HG02642 (cell line): ENCODE measurements at regions not wholly inside any gene's neighbourhood (a gene's known extent, or its start where the extent isn't known, plus 50 kb on each side); places are given as distances from the start of the nearest gene placed in this dataset.

Source experiments
- ATAC-seq: cut with Tn5 transposase; IDR thresholded peaks from one replicate; pipeline ENCODE4 v1.9.1; 2021; ENCODE audit warnings: mild to moderate bottlenecking; ENCODE audit not compliant: unreplicated experiment, poor library complexity

DNA sequence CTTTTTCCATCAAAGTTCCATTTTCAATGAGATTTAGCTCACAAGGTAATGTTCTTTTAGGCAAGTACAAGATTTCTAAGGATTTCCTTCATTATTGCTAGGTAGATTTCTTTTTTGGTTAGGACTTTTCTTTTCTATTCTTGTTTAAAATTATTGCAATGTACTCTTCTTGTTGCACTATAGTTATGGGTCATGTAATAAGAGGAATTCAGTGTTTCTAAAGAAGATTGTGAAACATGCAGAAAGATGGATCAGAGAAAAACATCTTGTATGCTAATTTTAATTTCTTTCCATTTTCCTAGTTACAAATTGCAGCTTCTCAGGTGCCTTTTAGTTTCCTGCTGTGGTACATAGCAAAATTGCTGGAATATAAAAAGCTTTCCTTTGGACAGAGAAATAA, 56.1 kb downstream of the BTG1 start:
- ATAC-seq: no peak

DNA sequence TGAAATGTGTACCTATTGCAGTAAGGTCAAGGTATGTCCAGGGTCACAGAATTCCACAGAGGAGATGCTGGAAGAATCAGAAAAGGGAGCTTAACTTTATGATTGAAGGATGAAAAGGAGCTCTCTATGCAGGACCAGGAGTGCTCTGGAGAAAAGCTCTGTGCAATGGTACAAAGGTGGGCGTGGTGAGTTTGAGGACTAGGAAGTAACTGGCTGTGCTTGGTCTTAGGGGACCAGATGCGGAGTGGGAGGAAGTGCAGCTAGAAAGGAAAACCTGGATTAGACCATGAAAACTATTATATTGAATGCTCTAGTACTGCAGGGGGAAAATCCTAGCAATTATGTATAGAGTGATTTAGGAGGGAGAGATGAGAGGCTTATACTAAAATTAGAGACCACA, 56.8 kb downstream of the BTG1 start:
- no peak for ATAC-seq

DNA sequence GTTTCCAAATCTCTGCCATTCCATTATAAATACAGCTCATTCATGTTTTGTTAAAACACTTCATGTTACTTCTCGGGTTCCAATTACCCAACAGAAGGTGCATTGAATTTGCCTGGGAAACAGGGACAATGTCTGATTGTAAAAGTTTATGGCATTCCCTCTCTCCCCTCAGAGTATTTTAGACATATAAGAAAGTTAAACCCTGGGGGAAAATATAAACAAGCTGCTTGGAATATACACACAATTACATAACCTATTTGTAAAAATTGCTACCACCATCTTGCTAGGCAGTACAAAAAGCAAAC, 60.0 kb downstream of the BTG1 start:
- no peak for ATAC-seq

DNA sequence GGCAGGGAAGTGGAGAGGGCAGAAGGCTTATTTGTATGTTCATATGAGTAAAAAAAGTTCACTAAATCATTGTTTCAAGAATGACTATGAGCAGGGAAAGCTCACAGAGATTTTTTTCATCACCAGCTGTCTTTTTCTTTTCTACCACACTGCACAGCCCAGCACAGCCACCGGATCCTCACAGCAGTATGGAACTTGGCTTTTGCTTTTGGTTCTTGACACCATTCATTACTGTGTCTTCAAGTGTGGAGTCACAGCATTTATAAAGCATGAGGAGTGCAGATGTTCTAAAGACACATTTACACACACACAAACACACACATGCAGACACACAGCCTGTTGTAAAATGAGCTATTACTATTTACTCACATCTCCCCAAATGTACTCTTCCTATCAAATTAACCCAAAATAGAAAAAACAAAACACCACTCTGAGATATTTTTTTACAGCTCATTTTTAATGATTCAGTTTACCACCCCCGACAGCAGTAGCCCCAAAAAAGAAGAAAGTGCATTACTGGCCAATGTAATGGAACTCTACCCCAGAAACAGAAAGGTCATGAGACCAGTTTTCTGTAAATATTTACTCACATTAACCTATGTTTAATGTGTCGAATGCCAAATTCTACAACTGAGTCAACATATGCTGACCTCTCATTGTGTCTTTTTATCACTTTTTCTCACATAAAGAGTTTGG, 60.5 kb downstream of the BTG1 start:
- ATAC-seq: peak; percentile 53

DNA sequence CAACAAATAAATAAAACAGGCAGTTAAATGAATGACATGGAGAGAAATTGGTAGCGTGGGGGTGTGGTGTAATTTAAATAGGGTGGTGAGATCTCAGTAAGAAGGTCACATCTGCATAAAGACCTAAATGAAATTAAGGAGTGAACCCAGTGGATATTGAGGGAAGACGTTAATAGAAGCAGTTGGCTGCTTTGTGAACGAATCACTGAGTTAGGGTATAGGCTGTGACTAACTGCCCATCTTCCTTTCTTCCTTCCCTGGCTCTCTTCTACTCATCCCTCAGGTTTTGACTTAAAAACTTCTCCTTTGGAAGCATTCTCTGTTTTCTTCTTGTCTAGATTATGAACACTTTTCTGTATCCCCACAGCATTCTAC, 64.7 kb downstream of the BTG1 start:
- no peak for ATAC-seq

DNA sequence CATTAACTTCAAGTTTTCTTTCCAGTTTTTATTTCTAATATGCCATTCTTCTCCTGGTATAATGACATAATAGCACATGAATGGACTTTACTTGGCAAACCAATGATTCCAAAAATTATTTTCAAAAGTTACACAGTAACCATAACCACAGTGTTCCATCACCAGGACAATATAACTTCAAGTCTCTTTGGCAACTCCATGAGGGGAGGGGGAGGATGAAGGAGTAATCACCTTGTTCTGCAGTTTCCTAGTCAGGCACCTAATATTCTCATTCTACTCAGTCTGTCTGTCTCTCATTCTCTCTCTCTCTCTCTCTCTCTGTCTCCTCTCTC, 66.6 kb downstream of the BTG1 start:
- no peak for ATAC-seq

DNA sequence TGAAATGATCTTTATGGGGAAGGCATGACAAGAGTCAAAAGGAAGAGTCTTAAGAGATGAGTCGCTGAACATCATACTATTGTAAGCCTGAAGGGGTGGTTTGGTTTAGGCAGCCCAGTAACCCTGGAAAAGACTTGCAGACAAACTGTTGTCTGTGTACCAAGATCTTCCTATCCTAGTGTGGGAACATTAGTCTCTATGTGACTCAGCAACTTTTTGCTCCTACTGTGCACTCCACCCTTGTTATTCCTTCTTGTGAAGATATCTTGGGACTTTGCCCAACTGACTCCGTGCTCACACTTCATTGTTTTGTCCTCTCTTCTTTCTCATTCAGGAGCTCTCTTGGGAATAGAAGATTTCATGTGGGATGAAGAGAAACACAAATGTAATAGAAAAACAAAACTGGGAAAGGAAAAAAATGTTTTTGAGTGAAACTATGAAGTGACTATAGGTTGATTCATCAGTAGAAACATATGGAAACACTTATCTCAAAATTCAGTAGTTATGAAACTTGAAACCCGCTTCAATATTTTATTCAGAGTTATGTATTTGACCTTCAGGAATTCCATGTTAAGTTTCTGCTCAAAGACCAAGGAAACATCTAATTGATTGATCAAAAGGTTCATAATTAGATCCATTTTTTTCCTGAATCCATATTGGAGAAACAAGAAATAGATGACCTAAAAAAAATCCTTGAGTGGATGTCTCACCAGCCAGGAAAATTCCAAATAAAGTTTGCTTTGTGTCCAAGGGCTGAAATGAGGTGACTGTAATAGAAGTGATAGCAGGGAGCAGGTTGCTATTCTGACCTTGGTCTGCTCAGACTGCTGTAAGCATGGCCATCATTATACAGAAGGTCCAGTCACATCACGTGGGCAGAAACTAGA, 67.2 kb downstream of the BTG1 start:
- no peak for ATAC-seq

DNA sequence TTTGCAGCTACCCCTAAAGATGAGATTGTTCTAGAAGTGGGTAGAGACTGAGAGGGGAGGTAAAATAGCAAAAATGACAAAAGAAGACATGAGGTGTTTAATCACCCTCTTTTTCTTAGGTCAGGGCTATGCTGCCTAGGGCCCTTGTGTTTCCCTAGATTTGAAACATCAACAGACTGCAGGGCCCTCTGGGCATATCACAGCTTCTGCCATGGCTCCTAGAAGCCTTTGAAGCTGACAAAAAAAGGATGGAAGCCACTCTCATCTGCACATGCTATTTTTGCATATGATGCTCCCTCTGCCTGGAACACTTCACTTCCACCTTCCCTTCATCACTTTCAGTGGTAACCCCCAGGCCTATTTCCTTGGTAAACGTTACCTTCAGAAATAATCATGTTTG, 68.1 kb downstream of the BTG1 start:
- no peak for ATAC-seq

DNA sequence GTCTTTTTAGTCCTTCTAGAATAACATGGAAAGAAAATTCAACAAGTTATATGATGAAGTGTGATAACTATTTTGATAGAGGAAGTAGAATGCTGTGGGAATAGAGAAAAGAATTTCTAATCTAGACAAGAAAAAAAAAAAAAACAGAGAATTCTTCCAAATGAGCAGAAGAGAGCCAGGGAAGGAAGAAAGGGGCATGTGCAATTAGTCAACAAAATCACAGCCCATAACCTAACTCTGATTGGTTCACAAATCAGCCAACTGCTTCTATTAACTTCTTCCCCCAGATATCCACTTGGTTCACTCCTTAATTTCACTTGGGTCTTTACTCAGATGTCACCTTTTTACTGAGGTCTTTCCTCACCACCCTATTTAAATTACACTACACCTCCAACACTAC, 69.5 kb downstream of the BTG1 start:
- no peak for ATAC-seq

DNA sequence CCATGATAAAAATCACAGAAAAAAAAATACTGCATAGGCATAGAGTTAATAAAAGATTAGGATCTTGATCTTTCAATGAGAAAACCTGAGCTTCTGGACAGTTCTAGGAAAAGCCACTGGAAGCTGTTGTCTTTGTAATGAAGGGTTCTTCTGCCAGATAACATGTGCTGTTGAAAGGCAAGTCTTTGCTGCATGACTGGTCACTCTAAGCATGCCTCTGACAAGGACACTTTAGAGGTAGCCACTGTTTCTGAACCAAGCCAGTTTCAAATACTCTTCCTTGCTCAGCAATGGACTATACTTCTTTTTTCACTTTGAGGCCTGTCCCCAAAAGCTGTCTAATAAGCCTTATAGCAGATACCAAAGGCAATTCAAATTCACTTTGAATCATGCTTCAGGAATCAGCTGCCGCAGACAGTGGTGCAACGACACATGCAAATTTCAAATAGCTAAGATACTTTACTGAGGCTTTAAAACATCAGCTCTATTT, 70.2 kb downstream of the BTG1 start:
- no peak for ATAC-seq

DNA sequence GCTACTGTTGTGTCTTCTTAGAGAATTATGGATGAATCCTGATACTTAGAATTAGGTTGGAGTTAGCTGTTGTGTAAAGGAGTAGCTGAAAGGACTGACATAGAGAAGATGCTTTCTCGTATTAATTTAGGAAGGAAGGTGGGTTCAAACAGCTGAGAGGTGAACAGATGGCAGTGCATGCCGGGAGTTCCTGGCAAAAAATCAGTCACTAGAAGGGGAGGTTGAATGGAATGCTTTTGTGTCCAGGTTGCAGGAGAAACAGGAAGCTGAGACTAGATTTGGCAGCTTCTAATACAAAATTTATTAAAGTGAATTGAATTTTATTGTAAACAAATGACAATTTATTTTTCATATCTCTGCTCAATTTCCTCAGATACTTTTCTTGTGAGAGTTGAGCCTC, 70.8 kb downstream of the BTG1 start:
- no peak for ATAC-seq

DNA sequence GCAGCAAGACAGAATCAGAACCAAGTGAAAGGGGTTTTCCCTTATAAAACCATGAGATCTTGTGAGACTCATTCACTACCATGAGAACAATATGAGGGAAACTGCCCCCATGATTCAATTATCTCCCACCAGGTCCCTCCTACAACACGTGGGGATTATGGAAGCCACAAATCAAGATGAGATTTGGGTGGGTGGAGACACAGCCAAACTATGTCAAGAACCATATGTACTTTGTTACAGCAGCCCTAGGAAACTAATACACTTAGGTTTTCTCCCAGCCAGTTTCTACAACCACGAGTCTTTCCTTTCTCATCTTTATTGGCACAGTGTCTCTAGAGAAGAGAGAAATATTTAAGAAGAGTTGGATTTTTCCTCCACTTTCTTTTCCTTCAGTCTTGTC, 72.6 kb downstream of the BTG1 start:
- no peak for ATAC-seq

DNA sequence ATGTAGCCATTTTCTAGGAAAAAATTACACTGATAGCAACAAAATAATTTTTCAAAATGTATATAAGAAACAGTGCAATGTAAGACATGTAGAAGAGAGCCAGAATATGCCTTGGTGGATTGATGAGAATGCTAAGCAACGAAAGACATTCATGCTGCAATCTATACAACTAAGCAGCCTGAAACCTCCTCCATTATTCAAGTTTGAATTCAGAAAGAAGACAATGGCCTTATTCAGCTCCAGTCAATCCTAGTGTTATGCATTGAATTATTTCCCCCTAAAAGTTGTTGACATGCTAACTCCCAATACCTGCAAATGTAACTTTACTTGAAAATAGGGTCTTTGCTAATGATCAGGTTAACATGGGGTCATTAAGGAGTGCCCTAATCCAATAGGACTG, 73.5 kb downstream of the BTG1 start:
- no peak for ATAC-seq

DNA sequence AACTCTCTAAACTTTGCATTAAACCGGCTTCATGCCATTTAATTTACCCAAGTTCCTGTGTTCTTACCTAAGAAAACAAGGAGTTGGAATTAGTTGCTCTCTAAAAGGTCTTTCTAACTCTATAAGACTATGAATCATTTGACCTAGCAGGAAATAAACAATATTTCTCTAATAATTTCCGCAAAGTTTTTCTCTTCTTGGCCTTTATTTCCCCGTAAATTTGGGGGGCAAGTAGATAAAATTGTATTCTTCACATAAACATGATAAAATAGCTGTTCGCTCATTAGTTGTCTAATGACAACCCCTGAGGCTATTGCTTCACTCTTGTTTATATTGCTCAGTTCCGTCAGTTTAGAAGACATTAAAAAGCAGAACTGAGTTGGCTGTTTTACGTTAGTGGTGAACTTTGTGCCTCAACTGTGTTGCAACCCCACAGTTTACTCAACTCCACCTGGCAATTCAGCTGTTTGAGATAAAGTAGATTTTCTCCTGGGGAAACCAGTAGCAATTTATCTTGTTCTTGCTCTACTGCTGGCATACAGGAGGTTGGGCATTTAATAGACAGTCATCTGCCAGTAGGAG, 74.7 kb downstream of the BTG1 start:
- ATAC-seq: no peak

DNA sequence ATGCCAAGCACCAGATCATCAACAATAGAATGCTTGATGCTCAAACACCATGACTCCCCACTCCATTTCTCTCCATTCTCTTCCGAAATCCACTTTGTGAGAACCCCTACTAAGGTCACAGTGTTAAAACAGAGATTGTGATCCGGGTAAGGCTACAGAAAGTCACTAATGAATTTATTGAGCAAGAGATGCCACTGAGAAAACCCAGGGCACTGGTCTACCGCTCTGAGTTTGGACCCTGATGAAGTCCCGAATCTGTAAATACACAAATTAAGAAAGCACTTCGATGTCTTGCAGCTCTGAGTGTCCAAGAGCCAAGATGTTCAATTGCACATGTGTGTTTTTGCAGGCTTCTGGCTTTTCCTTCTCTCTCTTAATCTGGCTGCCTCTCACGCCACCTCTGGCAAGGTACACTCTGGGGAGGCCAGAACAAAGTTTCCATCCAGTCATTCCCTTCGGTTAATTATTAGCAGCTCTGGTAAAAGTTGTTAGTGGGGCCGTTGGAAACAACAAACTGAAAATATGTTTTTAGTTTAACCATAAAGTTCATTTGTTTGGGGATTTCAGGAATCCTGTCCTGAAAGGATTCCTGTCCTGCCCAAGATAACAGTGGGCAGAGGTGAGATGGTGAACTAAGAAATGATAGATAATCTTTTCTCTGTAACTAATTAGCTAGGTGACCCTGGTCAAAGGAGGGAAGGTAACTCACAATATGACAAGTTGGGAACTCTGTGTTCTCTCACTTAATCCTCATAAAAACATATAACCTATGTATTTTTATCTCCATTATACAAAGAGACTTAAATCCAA, 75.4 kb downstream of the BTG1 start:
- peak; percentile 68 for ATAC-seq

DNA sequence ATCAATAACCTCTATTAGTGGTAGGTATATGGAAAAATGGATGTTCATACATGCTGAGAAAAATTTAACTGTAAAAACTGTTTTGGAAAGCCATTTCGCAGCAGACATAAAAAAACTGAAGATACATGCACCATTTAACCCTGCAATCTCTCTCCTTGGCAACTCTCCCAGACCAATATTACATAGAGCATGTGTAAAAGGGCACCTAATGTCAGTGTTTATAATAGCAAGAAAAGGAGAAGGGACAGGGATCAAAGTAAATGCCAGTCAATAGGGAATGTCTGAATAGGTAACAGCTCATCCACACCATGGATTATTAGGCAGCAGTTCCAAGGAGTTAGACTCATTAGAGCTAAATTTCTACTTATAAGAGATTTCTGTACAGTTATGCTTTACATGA, 77.2 kb downstream of the BTG1 start:
- no peak for ATAC-seq

DNA sequence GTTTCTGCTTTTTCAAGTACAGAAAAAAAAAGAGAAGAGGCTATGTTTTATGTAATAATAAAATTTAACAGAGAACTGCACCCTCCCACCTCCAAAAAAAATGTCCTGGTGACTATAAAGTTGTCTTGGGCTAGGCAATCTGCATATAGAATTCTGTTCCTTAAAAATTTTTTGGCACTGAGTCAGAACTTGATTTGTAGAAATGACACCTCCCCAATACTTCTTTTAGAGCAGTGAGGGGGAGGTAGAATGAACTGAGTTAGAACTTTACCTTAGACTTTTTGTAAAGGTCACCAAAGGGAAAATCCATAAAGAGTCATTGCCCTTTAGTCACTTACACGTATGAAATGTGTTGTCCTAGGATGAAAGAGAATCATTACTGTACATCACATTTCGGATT, 80.0 kb downstream of the BTG1 start:
- peak; percentile 40 for ATAC-seq

DNA sequence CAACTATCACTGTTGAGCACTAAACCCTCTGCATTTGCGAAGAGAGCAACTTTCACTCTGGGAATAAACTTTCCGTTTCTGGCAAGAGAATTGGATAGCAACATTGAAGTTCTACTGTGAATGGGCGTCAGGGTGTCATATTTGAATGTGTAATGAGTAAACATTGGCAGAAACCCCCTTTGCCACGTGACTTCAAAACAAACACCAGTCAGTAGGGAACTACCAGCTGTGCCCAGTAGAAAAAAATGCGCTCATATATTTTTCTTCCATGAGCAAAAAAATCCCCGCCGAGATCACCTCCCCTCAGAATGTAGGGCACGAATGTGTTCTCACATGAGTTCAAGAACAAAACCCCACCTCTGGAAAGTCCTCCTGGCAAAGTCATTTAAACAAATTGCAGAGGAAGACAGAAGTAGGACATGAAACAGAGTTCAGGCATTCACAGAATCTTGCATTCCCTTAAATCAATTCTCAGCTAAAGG, 80.6 kb downstream of the BTG1 start:
- peak; percentile 72 for ATAC-seq

DNA sequence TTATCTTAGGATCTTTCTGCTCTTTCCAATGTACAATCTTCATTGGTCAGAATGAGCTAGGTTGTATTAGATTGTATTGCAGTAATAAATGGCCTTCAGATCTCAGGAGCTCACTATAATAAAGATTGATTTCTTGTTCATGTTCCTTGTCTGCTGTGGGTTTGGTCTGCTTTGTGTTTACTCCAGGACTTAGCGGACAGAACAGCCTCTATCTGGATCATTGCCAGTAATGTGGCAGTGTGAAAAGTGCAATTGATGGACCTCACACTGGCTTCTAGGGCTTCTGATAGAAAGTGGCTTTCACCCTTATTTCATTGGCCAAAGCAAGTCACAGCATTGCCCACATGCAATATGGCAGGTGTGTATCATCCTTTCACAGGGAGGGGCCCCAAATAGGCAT, 81.2 kb downstream of the BTG1 start:
- ATAC-seq: no peak

DNA sequence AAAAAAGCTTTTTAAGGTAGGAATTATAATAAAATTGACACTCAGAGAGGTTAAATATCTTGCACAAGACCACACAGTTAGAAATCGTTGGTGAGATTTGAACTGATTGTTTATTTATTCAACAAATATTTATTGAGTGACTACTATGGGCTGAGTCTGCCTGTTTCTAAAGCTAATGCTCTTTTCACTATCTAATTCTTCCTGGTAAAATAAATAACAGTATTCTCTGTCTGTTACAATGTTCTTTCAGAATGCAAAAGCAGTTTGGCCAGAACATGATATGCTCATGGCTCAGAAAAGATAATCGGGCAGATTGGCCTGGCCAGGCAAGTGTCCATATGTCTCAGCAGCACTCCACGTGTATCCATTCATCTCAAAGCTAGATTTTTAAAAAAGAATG, 82.0 kb downstream of the BTG1 start:
- ATAC-seq: no peak
